Germinal center (tissue), 1 donor: ENCODE measurements at regions not wholly inside any gene's neighbourhood (a gene's known extent, or its start where the extent isn't known, plus 50 kb on each side); places are given as distances from the start of the nearest gene placed in this dataset.

Experiments
- DNase-seq: peaks from one replicate; pipeline ENCODE4 v3.0.0; 2012; ENCODE audit warnings: mixed read lengths, low spot score

DNA sequence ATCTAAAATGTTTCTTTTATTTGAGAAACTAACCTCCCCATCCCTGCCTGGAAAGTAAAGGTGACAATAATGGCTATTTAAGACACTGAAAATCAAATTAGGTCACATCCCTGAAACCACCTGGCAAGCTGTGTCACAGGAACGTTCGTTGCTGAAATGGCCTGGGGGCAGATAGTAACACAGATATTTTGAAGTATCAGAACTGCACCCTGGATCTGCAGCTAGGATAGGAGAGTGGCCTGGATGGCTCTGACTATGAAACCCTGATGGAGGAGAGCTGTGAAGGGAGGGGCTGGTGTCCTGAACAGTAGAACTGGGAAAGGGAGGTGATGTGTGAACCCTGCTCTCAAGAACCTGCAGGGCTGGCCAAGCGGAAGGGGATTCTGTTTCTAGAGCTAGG, 648.3 kb upstream of the CFAP20DC start:
- DNase-seq = no peak

DNA sequence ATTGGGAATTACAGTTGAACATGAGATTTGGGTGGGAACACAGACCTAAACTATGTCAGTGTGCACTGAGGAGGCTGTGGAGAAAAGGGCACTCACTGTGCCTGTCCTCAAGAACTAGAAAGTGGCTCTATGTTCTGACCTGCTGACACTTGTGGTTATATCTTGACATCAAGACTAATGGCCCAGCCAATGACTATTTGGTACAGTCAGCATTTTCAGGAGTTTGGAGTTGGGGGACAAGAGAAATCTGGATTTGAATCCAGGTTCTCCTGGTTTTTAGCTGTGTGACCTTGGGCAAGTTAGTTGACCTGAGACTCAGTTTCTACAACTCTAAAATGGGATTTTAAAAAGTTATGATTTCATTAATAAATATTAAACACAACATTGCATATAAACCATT, 647.0 kb upstream of the CFAP20DC start:
- DNase-seq = no peak

DNA sequence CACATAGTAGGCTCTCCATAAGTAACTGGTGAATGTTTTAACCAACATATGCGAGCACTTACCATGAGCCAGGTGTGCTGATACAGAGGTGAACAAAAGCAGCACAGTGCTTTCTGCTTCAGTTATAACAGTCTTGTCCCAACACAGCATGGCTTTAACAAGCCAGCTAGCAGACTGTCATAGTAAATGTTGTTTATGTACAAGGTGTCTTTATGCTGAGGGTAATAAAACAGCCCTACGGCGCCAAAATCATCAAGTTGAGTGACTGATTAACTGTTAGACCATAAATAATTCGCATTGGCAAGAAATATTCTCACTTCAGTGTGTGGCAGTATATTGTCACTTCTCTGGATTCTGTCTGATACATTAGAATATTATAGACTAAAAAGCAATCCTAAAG, 646.0 kb upstream of the CFAP20DC start:
- DNase-seq = no peak

DNA sequence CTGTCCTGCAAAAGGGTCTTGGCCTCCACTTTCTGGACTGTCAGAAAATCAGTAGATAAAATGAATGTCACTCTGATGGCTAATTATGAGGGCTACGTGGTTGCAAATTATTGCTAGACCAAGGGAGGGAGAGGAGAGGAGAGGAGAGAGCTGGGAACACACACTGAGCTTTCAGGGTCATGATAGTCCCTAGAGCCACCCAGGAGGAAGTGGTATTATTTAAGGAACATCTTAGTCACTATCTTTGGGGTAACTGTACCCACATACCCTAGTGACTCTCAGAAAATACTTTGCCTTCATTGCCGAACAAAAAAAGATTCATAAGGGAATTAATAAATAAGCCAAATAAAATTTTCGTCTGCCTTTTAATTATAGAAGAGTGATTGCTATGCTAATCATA, 642.3 kb upstream of the CFAP20DC start:
- no peak for DNase-seq

DNA sequence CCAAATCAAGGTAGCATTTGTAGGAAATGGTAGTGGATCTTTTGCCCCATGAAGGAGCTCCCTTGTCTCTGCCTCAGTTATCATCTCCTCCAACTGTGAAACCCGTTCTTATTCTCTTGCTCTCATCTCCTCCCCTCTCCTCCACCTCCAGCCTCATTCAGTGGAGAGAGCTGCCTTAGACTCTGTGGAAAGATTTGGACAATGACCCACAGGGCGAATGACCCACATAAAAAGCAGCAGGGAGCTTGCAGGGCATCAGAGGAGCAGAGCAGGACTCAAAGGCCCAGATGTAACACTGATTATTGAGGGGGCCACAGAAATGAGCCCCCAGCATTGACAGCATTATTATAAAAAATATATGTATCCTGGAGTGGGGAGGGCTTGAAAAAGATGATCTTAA, 641.1 kb upstream of the CFAP20DC start:
- no peak for DNase-seq

DNA sequence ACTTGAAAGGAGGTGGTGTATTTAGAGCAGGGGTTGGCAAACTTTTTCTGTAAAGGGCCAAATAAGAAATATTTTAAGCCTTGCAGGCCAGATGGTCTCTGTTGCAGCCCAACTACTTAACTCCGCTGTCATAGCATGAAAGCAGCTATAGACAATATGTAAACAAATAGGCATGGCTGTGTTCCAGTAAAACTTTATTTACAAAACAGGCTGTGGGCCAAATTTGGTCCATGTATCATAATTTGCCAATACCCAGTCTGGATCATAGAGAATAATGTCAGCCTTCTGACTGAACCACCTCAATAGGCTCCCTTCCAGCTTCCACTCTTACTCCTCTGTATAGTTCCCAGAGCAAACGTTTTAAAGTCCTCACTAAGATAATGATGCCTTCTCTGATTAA, 638.8 kb upstream of the CFAP20DC start:
- DNase-seq = no peak

DNA sequence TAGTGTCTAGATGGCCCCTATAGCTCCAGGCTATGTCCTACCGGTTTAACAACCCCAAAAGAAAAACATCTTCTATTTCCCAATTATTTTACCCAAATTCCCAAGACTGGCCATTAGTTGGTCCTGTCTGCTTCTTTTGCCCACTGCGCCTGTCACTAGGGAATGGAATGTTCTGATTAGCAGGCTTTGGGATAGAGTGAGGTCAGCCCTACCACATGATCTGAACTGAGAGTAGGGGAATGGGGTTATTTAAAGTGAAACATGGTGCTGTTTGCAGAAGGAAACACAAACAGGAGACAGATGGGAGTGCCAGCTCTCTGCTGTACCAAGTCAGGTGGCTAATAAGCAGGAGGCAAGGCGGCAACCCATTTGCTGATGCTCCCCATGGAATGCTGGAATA, 635.6 kb upstream of the CFAP20DC start:
- DNase-seq = no peak

DNA sequence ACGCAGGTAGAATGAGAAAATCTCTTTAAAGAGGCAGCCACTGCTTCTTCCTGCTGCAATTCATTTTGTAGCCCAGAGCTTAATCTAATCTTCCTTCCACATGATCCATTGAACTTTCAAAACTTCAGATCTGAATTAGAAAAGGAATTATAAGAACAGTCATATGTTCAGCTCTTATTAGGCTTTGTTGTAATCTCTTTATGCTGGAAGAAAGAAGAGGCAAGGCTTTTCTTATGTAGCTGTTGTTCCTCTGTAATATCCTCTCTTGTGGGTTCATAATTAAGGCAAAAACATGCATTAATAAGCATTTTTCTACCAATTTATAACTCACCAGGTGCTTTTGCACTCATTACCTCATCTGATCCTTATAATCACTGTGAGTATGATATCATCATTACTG, 634.9 kb upstream of the CFAP20DC start:
- no peak for DNase-seq

DNA sequence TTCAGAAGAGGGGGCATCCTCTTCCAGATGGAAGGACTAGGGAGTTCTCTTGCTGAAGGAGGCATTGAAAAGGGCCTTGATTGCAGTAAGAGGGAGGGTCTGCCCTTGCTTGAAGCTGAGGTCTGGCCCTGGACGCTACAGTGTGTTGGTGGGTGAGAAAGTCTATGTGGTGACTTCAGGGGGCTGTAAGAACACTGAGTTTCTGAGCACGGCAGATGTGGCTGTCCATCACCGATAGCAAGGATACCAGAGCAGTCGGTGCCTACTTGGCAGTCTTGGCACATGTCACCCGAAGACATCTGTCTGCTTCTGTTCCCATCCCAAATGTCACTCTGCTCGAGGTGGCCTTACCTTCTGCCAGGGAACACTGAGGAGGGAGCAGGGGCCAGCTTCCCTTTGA, 631.1 kb upstream of the CFAP20DC start:
- no peak for DNase-seq

DNA sequence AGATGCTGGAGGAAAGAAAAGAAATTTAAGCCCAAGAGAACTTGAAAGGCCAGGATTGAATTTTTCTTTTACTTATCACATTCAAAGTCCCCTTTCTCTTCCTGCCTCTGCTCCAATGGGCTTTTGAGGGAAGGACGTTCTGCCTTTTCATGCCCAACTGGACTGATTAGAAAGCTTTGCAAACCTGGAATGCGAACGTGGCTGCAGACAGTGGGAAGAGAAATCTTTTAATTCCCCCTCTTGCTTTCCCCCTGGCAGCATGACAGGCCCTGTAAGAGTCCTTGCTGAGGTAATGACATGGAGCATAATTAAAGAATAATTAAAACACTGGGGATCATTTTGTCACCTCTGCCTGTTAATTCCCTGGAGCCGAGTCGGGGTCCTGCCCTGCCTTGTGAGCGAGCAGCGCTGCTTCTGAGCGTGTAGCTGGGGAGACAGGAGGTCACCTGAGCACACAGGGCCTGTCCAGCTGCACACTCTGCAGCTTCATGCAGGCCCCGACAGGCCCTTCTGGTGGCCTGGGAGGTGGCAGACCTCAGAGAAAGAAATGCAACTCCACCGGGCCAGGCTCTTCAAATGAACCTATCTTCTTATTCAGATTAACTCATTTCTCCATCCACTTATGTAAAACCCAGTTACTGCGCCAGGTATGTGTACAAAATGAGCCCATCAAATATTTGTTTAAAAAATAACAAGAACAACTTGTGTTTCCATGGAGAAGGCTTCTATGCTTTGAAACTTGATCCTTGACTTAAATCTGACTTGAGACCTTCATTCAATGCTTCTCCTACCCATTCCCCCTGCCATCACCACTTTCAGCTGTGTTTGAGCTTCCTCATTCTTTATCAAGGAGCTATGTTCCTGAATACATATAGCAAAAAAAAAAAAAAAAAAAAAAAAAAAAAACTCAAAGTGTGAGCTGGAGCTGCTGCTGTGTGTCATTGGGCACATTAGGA, 628.2 kb upstream of the CFAP20DC start:
- DNase-seq = no peak

DNA sequence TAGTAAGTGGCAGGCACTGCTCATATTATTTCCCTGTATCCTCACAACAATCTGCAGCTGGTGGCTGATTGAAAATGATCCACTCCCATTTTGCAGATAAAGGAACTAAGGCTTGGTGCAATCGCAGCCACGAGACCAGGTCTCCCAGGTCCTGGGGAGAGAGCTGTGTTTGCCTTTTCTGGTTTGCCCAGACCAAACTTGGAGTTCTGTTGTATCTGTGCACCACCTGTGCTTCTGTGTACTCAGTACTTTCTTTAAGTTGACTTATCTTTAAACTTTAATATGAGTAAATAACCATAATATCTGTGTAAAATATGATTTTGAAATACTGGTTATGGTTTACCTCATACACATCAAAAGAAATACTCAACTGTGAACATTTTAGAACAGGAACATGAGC, 625.7 kb upstream of the CFAP20DC start:
- DNase-seq = no peak

DNA sequence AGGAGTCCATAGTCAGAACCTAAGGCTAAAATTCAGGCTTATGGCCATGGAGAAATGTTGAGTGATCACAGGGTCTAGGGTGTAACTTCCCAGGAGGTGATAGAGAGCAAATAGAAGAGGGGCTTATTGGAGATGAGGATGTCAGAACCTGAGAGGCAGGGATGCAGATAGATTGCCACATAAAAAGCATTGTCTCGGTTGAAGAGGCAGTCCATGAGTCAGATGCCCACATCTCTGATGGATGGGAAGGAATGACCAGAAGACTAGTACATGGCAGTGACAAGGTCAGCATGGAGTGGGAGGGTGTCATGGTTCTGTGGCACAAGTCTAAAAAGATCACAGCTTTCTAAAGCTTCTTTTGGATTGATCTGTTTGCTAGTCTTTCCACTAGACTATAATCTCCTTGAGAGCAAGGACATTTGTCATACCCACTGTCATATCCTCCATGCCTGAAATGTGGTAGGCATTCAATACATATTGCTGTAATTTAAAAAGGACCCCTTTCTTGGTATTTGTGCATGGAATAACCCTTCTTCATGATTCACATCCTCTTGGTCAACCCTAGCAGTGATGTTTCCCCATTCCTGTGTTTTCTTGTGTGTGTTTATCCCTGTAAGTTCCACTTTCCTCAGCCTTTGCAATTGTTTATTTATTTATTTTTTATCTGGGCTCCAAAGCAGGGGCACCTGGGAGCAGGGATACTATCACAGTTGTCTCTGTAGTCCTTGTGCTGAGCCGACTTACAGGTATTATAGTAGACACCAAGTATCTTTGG, 613.4 kb upstream of the CFAP20DC start:
- DNase-seq = no peak

DNA sequence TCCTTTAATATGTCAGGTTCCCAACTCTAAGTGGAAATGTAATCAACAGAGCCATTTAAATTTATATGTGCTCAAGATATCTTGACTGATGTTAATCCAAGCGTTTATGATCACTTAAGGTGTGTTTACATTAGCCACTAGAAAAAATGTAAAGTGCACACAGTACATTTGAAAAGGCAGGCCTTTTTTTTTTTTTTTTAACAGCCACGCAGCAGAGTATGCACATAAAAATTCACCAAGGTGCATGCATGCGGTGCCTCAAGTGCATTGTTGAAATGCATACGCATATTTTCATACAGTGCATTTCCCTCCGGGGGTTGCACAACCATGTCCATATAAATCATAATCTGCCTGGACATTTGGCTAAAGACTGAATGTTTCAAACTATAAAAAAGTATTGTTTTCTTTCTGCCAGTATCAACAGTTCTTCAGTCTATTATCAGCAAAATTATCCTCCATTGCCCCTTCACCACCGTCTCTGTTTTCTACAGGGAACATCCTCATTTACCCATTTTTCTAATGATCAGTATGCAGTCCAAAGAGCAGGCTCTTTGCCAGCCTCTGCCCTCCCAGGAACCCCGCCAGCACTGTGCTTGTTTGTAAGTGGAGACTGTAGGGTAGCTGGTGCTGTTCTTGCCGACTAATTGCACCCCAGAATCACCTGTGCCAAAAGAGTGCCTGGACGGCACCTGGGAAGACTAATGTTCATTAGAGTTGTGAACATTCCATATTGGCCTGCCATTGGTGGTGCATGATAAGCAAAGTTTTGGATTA, 611.2 kb upstream of the CFAP20DC start:
- no peak for DNase-seq

DNA sequence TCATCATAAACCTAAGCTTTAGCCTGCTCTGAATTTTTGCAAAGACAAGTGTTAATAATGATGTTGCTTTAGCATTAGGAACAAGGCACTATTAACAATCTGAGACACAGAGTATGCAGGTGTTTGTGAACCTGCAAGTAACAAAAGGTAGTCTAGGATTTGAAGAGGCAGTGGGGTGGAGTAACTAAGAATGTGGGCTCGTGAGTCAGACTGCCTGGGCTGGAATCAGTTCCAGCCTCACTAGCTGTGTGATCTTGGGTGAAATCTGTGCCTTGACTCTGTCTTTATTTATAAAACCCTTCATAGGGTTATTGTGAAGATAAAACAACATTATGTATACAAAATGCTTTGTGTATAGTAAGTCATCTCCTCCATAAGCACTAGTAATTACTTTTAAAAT, 610.6 kb upstream of the CFAP20DC start:
- DNase-seq = no peak

DNA sequence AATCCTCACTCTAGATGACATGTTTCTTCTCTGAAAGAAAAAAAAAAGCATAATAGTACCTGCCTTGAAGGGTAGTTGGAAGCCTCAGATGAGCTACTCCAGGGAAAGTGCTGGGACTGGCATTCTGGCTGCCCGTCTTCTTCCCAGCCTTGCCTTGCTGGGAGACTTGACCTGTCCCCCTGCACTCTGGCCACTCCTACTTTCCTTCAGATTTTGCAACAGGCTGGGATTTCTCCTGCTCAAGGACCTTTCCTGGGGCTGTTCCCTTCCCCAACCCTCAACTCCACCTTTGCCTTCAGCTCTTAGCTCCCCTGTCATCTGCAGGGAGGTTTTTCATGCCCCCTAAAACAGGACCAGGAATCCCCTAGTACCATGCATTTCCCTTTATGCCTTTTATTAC, 609.9 kb upstream of the CFAP20DC start:
- DNase-seq = no peak

DNA sequence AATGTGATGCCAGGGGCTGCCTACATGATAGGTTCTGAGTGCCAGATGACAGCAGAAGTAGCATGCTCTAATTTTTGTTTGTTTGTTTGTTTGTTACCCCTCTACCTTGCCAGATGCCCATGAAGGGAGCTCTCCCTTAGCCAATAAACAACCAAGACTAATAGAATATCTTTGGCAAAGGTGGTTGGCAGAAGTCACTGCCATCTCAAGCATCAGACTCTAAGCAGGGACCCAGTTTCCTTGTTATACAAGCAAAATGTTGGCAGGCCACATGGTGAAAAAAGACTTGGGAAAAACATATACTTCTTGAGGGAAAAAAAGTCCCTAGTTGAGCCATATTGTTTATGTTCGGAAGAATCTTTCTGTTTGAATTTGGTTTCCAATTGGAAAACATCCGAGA, 609.0 kb upstream of the CFAP20DC start:
- no peak for DNase-seq

DNA sequence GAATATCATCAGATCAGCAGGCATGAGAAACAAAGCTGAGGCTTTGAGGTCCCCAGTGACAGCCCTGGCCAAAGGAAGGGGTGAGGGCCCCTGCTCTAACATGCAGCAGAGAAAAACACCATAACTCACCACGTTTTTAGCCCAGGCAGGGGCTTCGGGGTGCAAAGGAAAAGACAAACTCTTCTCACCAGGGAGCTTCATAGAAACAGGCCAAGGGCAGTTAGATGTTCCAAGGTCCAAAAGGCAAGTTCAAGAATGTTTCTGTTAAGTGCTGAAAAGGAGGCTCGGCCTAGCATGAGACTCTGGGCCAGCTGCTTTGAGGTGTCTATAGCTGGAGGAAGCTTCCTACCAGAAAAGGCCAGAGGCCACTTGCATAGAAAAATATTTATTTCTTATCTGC, 608.4 kb upstream of the CFAP20DC start:
- no peak for DNase-seq

DNA sequence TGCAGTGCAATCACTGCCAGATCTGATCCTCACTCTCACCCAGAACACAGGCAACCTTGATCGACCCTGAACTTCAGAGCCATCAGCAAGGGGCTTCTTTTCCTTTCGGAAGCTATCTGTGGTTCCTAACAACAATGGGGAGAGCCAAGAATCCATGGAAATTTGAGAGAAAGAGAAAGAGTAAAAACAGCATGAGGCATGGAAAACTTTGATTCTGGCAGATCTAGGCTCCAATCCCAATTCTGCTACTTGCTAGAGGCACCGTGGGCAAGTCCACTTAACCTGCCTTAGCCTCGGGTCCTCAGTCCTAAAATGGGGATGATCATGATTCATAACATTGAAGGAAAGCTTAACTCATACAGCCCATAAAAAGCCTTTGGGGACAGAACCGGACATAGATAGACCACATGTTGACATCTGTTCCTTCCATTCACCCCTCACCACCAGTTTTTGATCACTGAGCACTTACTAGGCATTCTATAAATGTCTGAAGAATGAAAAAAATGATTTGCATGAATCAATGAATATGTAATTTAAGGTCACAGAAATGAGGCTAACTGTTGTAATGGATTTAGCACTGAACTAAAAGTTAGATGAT, 605.7 kb upstream of the CFAP20DC start:
- DNase-seq = no peak

DNA sequence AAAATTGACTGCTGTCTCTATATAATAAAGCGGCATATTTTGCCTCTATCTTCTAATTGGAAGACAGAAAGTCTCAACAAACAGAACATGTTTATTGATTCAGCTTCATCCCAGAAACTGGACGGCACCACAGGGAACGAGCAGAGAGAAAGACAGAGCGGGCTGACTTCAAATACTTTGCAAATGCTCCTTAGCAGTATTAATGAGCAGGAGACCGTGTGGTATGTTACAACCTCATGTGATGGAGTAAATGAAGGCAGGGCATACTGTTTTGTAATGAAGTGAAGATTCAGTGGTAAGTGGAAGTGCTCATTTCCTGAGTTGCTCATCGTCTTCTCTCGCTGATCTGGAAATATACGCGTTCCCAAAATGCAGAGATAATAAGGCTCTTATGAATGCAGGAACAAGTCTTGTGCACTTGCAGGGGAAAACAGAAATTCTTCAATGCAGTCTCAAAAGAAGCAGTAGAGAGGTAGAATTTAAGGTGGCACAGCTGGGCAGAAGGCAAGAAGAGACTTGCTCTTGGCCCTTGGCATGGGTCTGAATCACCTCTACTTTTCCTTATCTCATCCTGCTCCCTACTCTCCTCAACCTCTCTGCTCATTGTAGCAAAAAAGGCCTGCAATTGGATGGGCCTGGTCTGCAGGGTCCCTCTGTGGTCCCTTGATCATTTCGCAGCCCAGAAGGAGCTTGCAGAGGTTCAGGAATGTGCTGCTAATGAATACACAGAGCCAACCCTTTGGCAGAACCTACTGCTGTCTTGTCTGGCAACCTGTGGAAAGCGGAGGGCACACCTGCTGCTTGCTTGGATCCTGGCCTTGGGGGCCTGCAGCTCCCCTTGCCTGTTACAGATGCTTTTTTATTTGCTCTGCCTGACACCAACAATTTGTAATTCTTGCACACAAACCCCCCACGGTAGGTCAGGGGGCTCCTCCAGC, 604.9 kb upstream of the CFAP20DC start:
- no peak for DNase-seq

DNA sequence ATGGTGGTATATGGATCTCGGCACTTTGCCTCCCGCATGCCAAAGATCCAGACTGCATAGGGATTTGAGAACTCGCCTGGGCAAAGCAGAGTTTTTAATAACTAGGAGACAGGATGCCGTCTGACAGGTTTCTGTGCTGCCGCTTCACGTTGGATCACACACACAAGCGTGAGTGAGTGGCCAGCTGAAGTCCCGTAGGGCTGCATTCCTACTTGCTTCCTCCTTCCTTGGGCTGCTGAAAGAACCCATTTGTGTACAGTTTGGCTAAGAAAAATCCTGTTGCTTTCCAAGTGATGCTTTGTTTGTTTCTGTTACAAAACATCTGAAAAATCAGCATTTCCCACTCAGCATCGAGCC, 604.3 kb upstream of the CFAP20DC start:
- no peak for DNase-seq
